CD14-positive monocyte (primary cell): ENCODE measurements at regions not wholly inside any gene's neighbourhood (a gene's known extent, or its start where the extent isn't known, plus 50 kb on each side); places are given as distances from the start of the nearest gene placed in this dataset.

ENCODE experiments used
- DNase-seq, 3 donors: peaks; one replicate each; pipeline ENCODE4 v3.0.0-alpha.2; 2011 to 2022
- H2AFZ ChIP-seq: 2 replicates; pipeline ENCODE4 v1.6.0; 2012; ENCODE audit warnings: mild to moderate bottlenecking, low read depth, low read length, inconsistent platforms; ENCODE audit not compliant: insufficient read depth, poor library complexity, severe bottlenecking
- H3K27ac ChIP-seq, 2 donors: 1 replicate in 1 of 2; 2 replicates in 1 of 2; pipeline ENCODE4 v1.5.1; 2012 to 2013; ENCODE audit warnings: low read length in 2 of 2, control low read depth in 1 of 2, inconsistent platforms in 1 of 2, low read depth in 1 of 2, mild to moderate bottlenecking in 1 of 2
- H3K27me3 ChIP-seq, 2 donors: one replicate each; pipeline versions ENCODE4 v1.6.0 to v1.6.1; 2011 to 2013; ENCODE audit warnings: low read length in 2 of 2; ENCODE audit not compliant: control insufficient read depth in 2 of 2, insufficient read depth in 2 of 2
- H3K36me3 ChIP-seq, 2 donors: replicated peaks in 1 of 2; 1 replicate in 1 of 2; 2 replicates in 1 of 2; pipeline versions ENCODE4 v1.5.1 to v1.6.1; 2012 to 2013; ENCODE audit warnings: low read length in 2 of 2, control low read depth in 1 of 2, inconsistent platforms in 1 of 2, mild to moderate bottlenecking in 1 of 2; ENCODE audit not compliant: insufficient read depth in 2 of 2, control insufficient read depth in 1 of 2
- H3K4me1 ChIP-seq, 2 donors: 1 replicate in 1 of 2; 2 replicates in 1 of 2; pipeline versions ENCODE4 v1.5.1 to v1.6.1; 2012 to 2013; ENCODE audit warnings: low read length in 2 of 2, control low read depth in 1 of 2, inconsistent platforms in 1 of 2, mild to moderate bottlenecking in 1 of 2, moderate library complexity in 1 of 2; ENCODE audit not compliant: insufficient read depth in 2 of 2, control insufficient read depth in 1 of 2
- H3K4me2 ChIP-seq: replicated peaks from 2 replicates; pipeline ENCODE3; 2012; ENCODE audit warnings: low read length, moderate library complexity, mild to moderate bottlenecking; ENCODE audit not compliant: poor library complexity, severe bottlenecking; ENCODE audit errors: extremely low read depth
- H3K4me3 ChIP-seq, 3 experiments: fragments of 200-600 bp in 1 of 3; sonication (generic) in 1 of 3; replicated peaks in 1 of 3; 1 replicate in 2 of 3; 2 replicates in 1 of 3; pipeline ENCODE4 v1.5.1; 2011 to 2013; ENCODE audit warnings: low read length in 3 of 3, mild to moderate bottlenecking in 3 of 3, control low read depth in 2 of 3, low read depth in 2 of 3, inconsistent platforms in 1 of 3, moderate library complexity in 1 of 3
- H3K79me2 ChIP-seq: 2 replicates; pipeline ENCODE4 v1.6.0; 2012; ENCODE audit warnings: mild to moderate bottlenecking, control low read depth, inconsistent platforms, low read length, moderate library complexity; ENCODE audit not compliant: insufficient read depth
- H3K9ac ChIP-seq: 2 replicates; pipeline ENCODE4 v1.6.0; 2017; ENCODE audit warnings: low read length, mild to moderate bottlenecking; ENCODE audit not compliant: insufficient read depth, poor library complexity, severe bottlenecking
- H3K9me3 ChIP-seq, 2 donors: replicated peaks in 1 of 2; 1 replicate in 1 of 2; 2 replicates in 1 of 2; pipeline versions ENCODE4 v1.5.1 to v1.6.1; 2012 to 2013; ENCODE audit warnings: low read length in 2 of 2, control low read depth in 1 of 2; ENCODE audit not compliant: control insufficient read depth in 1 of 2, insufficient read depth in 1 of 2
- H4K20me1 ChIP-seq: 2 replicates; pipeline ENCODE4 v1.6.0; 2012; ENCODE audit warnings: mild to moderate bottlenecking, low read length, control low read depth, moderate library complexity; ENCODE audit not compliant: insufficient read depth
- H3K27ac Mint-ChIP-seq, 7 donors: one replicate each; pipeline ENCODE4 v1.8.0; 2020; ENCODE audit warnings: mild to moderate bottlenecking in 7 of 7, mixed read lengths in 7 of 7, moderate library complexity in 6 of 7, inconsistent platforms in 2 of 7
- H3K27me3 Mint-ChIP-seq, 3 donors: one replicate each; pipeline ENCODE4 v1.8.0; 2021 to 2022; ENCODE audit warnings: low read depth in 3 of 3, mild to moderate bottlenecking in 3 of 3, mixed read lengths in 3 of 3, moderate library complexity in 3 of 3, inconsistent platforms in 1 of 3
- H3K36me3 Mint-ChIP-seq, 2 donors: one replicate each; pipeline ENCODE4 v1.8.0; 2020; ENCODE audit warnings: mixed read lengths in 2 of 2, inconsistent platforms in 1 of 2, mild to moderate bottlenecking in 1 of 2
- H3K4me1 Mint-ChIP-seq: one replicate; pipeline ENCODE4 v1.8.0; 2020; ENCODE audit warnings: mild to moderate bottlenecking, mixed read lengths
- H3K4me3 Mint-ChIP-seq, 2 donors: one replicate each; pipeline ENCODE4 v1.8.0; 2020; ENCODE audit warnings: mild to moderate bottlenecking in 2 of 2, mixed read lengths in 2 of 2, moderate library complexity in 1 of 2
- H3K9me3 Mint-ChIP-seq, 7 donors: one replicate each; pipeline ENCODE4 v1.8.0; 2020 to 2022; ENCODE audit warnings: mixed read lengths in 7 of 7, mild to moderate bottlenecking in 6 of 7, moderate library complexity in 6 of 7, inconsistent platforms in 2 of 7
- CTCF ChIP-seq: fragments of 200-600 bp; IDR thresholded peaks from one replicate; pipeline ENCODE4 v1.8.0; 2022; ENCODE audit warnings: antibody characterized with exemption, mild to moderate bottlenecking
- WGBS: methylation state at CpG from one replicate; pipeline ENCODE4 v1.1.5; 2013; ENCODE audit warnings: missing lambda C conversion rate; ENCODE audit not compliant: insufficient coverage; 5-methylcytosine and 5-hydroxymethylcytosine counted together
- intact Hi-C, 2 donors: fragments of 100-400 bp; cut with micrococcal nuclease; formaldehyde crosslinking; loops; one replicate each; pipeline versions ENCODE4 v1.15.0 to v1.15.1; 2023

DNA sequence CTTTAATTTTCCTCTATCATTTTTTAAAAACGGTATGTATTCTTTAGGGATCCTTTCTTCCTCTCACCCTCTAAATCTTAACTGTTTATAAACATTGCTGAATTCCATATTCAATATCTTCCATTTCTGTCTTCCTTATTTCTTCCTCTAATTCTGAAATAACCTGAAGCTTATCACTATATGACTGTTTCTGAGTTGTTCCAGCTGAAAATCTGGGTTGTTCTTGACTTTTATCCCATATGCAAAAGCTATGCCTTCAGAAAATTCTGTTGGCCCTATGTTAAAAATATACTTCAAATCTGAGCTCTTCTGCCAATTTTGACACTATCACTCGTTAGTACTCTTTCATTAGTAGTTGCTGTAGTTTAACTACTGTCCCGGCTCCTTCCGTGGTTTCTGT lies 970.3 kb downstream of the BCL11B start:
- WGBS: 93% methylated on average over 2 of the region's 4 CpGs
- Histone ChIP-seq H3K27me3 (no peaks in the 10 kb centered on the region), H3K9ac (no peak overlapping the region), H3K27ac (no peak overlapping the region), H3K4me2 (no peak overlapping the region), H3K4me1 (no peaks in the 10 kb centered on the region), H3K4me3 (no peak overlapping the region), H3K9me3 (peaks cover 0 to 9% of the 10 kb centered on the region in 2 donors), H3K79me2 (no peaks in the 10 kb centered on the region), H4K20me1 (no peaks in the 10 kb centered on the region), H2AFZ (no peak overlapping the region), H3K36me3 (no peaks in the 10 kb centered on the region)
- Mint-ChIP-seq H3K27me3 (no peaks in the 10 kb centered on the region), H3K4me1 (no peaks in the 10 kb centered on the region), H3K36me3 (no peaks in the 10 kb centered on the region), H3K27ac (no peak overlapping the region), H3K9me3 (peaks cover 0 to 11% (median 2%) of the 10 kb centered on the region in 7 donors), H3K4me3 (no peak overlapping the region)
- no peak for DNase-seq
- no peak for TF ChIP-seq CTCF
- intact Hi-C loops: no loop called here

DNA sequence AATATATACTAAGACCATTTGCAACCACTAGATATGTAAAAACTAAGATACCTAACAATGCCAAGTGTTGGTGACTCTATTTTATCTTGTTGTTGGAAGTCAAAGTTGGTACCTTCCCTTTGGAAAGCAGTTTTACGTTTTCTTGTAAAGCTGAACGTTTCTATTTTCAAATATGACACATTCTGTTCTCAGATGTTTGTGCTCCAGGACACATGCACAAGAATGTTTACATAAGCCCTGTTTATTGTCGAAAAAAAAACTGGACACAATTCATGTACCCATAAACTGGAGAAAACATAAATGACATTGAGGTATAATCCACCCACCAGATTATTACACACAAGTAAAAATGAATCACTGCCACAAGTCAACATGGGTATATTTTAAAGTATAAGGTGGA lies 967.4 kb downstream of the BCL11B start:
- WGBS: 94% methylated on average over 2 of the region's 3 CpGs
- no peaks in the 10 kb centered on the region for H3K27me3 Mint-ChIP-seq
- Histone ChIP-seq H3K4me3 (no peak overlapping the region), H3K4me2 (no peak overlapping the region), H3K4me1 (no peaks in the 10 kb centered on the region), H3K36me3 (no peaks in the 10 kb centered on the region), H2AFZ (no peak overlapping the region), H3K9me3 (peaks cover 0 to 2% of the 10 kb centered on the region in 2 donors), H3K27me3 (no peaks in the 10 kb centered on the region), H3K79me2 (no peaks in the 10 kb centered on the region), H4K20me1 (no peaks in the 10 kb centered on the region), H3K9ac (no peak overlapping the region), H3K27ac (no peak overlapping the region)
- DNase-seq: no peak
- no peak overlapping the region for H3K4me3 Mint-ChIP-seq
- no peaks in the 10 kb centered on the region for H3K36me3 Mint-ChIP-seq
- no peak overlapping the region for H3K27ac Mint-ChIP-seq
- TF ChIP-seq CTCF: no peak
- no peaks in the 10 kb centered on the region for H3K4me1 Mint-ChIP-seq
- H3K9me3 Mint-ChIP-seq: peaks cover 0 to 9% (median 0%) of the 10 kb centered on the region in 7 donors
- intact Hi-C loops: no loop called here
